GM12865 (cell line): ENCODE measurements at regions not wholly inside any gene's neighbourhood (a gene's known extent, or its start where the extent isn't known, plus 50 kb on each side); places are given as distances from the start of the nearest gene placed in this dataset.
A peak's percentile ranks its signal among the peaks of the same experiment; 100 is the strongest.

ENCODE experiments used
- DNase-seq: peaks from one replicate; pipeline ENCODE4 v3.0.0; 2010; ENCODE audit warnings: low read depth
- H3K4me3 ChIP-seq: 2 replicates; pipeline ENCODE4 v1.5.1; 2011; ENCODE audit warnings: mild to moderate bottlenecking, low read depth, low read length, control low read depth
- TF ChIP-seq, protein P1 (sequence below): IDR thresholded peaks from 2 replicates; pipeline ENCODE4 v1.5.1; 2011; ENCODE audit warnings: low read length, control low read depth, low read depth, inconsistent platforms; ENCODE audit not compliant: insufficient read depth; ENCODE audit errors: missing control alignments

DNA sequence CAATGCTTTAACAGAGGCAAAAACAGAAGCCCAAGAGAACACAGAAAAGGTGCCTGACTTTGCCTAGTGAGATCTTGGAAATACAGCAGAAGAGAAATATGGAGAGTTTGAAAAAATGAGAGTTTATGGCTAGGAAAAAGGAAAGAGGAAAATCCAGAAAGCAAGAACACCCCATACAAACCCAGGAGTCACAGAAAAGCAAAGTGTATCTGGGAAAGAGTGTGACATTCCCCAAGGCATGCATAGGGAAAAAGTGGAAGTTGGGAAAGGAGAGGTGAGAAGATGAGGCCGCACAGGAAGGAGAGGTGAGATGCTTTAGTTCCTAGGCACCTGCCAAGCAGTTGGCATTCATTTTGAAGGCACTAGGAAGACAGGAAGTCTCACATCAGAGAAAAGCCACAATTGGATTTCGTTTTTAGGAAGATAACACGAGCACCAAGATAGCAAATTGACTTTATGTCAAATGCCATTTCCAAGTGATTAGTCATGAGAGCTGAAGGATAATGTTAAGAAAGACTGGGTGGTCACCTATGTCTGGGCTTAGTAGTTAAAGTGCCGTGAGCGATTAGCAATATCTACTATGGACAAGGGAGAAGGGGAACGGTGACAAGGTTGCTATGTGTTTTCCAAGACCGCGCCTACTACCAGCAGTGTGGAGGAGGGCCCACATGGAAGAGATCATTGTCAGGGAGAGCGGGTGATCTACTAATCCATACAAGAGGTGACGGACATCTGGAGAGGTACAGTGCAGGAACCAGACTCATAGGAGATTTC lies 224.1 kb upstream of the PARD3B start:
- TF ChIP-seq, protein P1, sequence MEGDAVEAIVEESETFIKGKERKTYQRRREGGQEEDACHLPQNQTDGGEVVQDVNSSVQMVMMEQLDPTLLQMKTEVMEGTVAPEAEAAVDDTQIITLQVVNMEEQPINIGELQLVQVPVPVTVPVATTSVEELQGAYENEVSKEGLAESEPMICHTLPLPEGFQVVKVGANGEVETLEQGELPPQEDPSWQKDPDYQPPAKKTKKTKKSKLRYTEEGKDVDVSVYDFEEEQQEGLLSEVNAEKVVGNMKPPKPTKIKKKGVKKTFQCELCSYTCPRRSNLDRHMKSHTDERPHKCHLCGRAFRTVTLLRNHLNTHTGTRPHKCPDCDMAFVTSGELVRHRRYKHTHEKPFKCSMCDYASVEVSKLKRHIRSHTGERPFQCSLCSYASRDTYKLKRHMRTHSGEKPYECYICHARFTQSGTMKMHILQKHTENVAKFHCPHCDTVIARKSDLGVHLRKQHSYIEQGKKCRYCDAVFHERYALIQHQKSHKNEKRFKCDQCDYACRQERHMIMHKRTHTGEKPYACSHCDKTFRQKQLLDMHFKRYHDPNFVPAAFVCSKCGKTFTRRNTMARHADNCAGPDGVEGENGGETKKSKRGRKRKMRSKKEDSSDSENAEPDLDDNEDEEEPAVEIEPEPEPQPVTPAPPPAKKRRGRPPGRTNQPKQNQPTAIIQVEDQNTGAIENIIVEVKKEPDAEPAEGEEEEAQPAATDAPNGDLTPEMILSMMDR: no peak
- no peak for DNase-seq
- no peak overlapping the region for H3K4me3 ChIP-seq

- DNase-seq: no peak
- no peak overlapping the region for H3K4me3 ChIP-seq
- TF ChIP-seq, protein P1: no peak
Observed at GRCh38 chr2:204321910-204322751, 223.1 kb upstream of the PARD3B start.

DNA sequence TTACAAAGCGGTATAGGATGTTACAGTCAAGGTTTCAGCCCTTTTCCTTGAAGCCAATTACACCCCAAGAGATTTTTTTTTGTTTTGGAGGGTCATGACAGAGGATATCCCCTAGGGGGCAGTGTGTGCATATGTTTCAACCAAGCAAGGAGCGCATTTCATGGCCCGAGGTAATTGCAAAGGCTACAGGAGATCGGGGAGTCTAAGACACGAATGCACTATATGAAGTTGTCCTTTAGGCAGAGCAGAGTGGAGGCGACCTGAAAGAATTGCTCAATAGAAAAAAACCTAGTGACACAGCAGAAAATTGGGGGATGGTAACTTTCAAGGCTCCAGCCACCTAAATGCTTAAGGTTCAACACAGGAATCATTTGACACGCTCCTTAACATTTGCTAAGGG lies 219.8 kb upstream of the PARD3B start:
- DNase-seq: peak; percentile 73
- TF ChIP-seq, protein P1: peak; percentile 74
- H3K4me3 ChIP-seq: no peak overlapping the region

DNA sequence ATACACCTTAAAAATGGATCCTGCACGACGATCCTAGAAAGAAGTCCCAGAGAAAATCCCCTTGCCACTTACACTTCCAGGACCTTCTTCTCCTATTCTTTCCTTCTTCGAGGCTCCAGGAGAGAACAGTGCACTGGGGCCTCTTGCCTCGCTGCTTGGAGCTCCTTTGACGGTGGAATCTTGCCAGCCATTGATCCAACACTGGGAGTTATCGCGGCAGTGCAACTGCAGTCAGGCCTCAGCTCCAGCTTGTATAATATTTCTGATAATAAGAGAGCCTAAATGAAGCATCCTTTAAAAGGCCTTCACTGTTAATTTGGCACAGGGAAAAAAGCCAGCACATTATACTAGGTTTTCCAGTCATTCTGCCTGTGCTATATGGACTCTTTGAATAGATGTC lies 216.9 kb upstream of the PARD3B start:
- TF ChIP-seq, protein P1: no peak
- no peak overlapping the region for H3K4me3 ChIP-seq
- DNase-seq: no peak

DNA sequence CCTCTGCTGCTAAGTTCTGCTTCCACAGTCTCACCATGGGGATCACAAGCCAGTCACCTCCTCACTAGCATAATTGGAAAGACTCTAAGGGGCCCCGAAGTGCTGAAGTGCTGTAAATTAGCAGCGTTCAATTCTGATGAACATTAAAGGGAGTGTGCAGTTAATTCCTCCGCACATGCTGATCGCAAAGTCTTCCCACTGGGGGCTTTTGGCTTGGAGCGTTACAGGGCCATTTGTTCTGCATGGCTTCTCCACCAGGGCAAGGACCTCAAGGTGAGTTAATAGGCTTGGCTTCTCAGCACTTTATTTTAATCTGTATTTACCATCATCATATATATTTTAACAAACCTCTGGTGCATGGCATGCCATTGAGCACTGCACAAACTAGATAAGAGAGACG lies 216.3 kb upstream of the PARD3B start:
- no peak for DNase-seq
- no peak overlapping the region for H3K4me3 ChIP-seq
- TF ChIP-seq, protein P1: no peak

- no peak for DNase-seq
- no peak overlapping the region for H3K4me3 ChIP-seq
- TF ChIP-seq, protein P1: no peak
Observed at GRCh38 chr2:204329532-204329931, 215.7 kb upstream of the PARD3B start.
